GDM1 (cell line): ENCODE measurements at regions not wholly inside any gene's neighbourhood (a gene's known extent, or its start where the extent isn't known, plus 50 kb on each side); places are given as distances from the start of the nearest gene placed in this dataset.

ENCODE experiments used
- DNase-seq: peaks from one replicate; lab custom pipeline; 2025; lab: John Stamatoyannopoulos, UW

DNA sequence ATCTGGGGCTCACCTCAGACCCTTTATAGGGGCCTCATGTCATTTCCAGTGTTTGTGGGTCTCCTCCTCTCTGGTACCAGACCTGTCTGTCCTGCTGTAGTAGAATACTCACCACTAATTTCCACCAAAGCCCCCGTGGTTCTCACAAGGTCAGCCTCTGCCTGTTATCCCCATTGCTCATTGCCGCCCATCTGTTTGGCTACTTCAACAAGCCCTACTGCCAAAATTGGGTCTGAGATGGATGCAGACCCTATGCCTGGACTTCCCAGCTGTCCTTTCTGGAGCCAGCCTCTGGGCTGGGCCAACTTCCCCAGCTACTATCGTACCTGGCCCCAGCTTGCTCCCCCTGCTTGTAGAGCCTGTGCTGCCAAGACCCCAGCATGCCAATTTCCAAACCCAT is 152.1 kb upstream of the ISX start:
- no peak for DNase-seq

DNA sequence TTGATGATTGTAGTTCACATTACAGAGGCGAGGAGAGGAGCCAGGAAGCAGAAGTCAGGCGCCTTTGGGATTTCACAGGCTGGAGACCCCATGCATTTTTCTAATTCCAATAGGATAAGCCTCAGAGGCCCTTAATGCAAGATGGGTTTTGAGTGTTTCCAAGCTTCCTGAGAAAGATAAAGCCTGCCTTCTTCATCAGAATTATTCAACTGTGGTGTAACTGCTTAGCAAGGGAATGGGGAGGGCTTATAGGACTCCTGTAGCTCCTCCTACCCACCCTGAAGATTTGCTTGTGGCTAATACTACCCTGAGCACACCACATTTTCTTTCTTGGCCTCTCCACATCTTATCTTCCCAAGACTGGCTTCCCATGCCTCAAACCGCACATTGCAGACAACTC is 151.1 kb upstream of the ISX start:
- DNase-seq: no peak

DNA sequence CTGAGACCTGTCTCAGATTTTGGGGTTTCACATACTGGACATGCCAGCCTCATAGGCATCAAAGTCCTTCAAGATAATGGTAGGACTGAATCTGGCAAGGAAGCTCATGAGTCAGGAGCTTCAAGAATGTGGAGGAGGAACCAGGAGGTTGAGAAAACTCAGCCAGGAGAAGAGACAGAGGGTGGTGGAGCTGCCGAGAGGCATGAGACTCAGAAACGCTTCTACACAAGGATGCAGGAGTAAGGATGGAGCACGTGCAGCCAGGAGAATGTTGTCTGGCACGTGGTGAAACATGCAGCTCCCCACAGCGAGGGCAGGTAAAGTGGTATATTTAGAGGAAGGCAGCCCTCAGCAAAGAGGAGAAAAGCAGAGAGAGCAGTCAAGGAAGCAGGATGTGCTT is 148.7 kb upstream of the ISX start:
- DNase-seq: no peak

DNA sequence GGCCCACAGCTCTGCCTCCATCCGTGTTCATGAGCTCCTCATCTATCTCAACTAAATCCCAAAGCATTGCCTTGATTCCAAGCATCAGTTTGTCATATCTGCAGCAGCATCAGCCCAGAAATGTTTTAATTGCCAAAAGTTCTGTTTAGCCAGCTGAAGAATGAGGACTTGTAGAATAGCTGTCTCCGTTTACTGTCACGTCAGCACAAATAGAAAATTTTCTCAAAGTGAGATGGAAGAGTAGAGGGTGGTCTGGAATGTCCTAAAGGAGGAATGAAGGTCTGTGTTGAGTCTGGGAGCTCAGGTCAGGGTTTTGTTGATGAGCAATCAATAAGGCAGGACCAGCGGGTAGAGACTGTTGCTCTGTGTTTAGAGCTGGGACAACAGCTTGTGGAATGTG is 134.9 kb upstream of the ISX start:
- no peak for DNase-seq

DNA sequence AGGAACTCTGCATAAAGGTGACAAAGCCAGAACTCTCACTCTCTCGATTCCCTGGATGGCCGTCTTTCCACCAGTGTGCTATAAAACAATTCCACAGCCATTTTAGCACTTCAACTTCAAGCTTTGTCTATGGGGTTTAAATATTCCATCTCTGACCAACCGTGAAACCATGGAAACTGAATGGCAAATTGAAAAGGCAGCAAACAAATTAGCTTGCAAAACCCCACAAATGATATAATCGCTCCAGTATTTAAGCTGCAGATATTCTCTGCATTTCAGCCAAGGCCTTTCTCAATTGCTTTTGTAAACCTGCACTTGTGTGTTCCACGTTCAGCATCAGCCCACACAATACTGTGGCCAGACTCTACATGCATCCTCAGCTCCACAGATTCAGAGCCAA is 131.7 kb upstream of the ISX start:
- no peak for DNase-seq

DNA sequence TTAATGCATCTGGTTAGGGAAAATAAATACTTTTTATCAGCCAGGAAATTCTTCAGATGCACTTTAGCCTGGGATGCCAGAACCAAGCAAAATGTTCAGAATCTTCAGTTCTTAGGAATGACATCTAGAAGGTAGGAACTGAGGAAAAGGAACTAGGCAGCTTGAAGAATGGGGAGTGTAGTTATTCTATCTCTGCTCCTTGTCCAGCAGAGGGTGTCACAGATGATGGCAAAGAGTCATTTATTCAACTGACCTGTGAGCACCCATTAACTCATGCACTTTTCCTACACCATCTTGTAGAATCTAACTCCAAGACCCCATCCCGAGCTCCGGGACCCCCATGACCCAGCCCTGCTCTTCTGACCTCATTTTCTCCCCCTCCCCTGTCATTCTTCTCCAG is 122.1 kb upstream of the ISX start:
- DNase-seq: no peak

DNA sequence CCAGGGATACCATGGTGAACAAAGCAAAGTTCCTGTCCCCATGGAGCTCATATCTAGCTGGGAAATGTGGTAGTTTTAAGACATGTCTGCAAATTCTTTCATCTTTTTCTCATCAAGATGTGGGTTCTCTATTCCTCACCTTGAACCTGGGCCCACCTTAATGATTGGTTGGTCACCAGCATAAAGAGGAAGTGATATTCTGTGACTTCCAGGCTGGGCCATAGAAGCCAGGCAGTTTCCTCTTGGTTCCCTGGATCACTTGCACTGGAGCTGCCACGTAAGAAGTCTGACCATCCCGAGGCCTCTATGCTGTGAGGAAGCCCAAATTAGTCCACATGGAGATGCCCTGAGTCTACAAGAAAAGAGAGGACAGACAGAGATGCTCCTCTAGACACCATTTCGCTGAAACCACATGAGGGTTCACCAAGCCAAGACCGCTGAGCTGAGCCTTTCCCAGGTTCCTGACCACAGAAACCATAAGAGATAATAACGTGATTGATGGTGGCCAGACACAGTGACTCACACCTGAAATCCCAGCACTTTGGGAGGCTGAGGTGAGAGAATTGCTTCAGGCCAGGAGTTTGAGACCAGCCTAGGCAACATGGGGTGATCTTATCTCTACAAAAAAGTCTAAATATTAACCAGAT is 119.5 kb upstream of the ISX start:
- no peak for DNase-seq

DNA sequence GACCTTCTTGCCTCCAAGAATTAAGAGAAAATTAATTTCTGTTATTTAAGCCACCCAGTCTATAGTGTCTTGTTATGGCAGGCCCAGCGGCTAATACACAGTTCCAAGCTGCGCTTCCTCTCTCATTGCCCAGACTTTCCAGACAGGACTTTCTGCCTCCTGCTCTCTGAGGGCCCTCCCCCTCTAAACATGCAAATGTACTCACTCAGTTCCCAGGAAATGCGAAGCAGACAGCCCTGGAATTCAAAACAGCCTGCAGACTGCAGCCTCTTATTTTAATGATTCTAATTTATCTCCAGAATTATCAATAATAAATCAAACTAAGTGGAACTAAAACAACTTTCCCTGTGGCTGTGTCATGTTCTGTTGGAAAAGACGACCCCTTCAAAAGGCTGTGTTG is 115.5 kb upstream of the ISX start:
- no peak for DNase-seq

DNA sequence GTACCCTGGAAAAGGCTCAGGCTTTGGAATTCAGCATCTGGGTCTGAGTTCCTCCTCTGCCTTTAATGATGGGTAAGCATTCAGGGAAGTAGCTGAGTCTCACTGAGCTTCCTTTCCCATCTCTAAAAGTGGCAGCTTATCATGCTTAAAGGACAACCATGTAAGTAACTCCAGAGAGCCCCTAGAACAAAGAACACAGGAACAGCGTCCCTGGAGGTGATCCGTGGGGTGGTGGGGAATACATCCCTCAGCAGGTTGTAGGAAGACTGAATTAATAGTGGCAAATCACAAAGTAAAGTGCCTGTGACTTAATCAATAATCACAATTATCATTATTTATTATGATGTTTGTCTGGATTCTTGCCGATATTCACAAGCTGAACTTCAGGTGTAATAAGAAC is 114.7 kb upstream of the ISX start:
- no peak for DNase-seq

DNA sequence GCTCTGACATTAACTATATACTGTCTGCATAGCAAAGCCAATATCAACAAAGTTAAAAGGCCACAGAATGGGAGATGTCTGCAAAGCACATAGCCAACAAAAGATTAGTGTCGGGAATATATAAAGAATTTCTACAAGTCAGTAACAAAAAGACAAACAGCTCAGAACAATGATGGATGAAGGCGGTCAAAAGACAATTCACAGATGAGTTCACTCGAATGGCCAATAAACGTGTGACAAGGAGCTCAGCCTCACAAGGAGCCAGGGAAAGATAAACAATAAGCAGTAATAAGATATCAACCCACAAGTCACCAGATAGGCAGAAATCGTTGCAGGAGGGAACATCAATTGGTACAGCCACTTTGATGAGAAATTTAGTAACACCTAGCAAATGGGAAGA is 106.0 kb upstream of the ISX start:
- DNase-seq: no peak

DNA sequence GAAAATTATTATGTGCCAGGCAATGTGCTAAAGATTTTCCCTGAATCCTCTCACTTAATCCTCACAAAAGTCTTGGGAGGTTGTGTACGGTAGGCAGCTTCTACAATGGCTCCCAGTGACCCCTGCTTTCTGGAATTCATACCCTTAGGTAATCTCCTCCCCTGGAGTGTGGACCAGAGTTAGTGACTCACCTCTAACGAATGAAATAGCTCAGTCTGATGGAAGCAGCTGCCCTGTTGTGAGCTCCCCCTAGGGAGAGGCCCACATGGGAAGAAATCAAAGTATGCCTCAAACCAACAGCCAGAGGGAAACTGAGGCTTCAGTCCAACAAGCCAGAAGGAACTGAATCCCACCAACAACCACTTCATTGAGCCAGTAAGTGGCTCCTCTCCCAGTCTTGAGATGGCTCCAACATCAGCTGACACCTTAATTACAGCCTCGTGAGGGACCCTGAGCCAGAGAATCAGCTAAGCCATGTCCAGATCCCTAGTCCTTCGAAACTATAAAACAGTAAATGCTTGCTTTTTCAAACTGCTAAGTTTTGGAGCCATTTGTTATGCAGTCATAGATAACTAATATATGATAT is 98.9 kb upstream of the ISX start:
- no peak for DNase-seq

DNA sequence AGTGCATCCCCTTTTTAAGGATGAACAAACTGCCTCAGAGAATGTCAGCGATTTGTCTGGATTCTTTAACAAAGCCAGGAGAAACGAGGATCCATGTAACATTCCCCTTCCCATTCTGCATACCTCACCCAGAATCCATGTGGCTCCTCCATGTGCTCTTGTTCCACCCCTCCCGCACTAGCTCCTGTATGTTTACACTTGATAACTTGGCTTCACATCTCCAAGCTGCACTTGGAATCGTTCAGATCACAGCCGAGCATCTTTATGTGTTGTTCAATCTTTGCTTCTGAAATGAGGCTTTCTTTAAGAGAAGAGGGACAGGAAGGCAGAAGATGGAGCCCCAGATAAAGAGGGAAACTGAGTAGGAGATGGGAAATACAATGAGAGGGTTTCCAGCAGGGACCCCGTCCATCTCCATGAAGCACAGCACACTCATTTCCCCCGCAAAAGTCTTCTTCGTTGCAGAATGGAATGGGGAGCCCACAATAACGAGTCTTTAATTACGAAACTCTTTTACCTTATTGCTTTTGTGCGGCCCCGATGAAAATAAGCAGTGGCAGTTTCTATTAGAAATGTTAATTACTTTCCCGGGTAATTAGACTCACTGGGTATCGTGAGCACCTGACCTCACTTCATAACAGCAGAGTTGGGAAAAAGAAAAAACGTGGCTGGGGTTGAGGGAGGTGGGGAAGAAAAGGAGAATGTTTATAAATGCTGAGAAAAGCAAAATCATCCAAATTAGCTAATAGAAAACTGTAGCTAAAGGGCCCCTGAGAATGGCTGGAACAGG is 96.8 kb upstream of the ISX start:
- DNase-seq: no peak

DNA sequence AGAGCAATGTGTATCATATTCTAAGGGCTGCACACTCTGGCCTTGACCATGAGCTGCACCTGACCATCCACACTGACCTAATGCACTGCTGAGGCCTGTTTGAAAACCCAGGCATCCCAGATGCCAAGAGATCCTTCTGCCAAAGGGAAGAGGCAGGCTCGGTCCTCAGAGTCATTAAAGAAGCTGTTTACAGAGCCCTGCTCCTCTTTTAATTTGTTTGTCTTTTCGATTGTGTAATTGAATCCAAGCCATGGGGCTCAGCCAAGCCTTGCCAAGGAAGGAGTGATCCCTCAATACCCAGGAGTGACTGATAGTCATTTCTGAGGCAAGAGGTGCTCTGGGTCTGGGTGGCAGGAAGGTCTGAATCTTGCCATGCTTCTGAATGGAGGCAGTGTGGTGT is 94.5 kb upstream of the ISX start:
- no peak for DNase-seq

DNA sequence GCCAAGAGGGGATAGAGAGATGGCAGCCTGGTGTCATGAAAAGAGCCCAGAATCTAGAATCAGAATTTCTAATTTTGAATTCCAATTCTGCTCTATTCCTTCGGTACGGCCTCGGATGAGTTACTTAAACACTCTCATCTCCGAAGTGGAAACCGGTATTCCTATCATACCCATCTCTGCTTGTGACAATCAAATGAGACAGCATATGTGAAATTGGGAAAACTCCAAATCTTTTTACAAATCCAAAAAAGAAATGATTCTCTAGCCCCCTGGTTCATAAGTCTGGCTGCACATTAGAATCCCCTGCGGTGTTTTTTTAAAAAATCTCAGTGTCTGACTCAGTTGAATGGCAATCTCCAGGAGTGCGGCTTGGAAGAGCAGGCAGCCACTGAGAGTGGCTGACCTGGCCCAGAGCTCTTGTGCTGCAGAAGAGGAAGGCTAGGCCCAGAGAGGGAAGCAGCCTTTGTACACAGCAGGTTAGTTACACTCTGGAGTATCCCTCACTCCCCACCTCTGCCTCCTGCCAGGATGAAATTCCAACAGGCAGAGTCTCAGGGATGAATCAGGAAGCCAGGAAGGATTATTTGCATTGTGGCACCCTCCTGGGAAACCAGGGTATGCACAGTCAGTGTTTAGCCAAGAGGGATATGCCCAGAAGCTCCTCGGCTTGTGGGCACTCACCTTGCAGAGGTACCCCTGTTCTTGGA is 93.6 kb upstream of the ISX start:
- DNase-seq: no peak

DNA sequence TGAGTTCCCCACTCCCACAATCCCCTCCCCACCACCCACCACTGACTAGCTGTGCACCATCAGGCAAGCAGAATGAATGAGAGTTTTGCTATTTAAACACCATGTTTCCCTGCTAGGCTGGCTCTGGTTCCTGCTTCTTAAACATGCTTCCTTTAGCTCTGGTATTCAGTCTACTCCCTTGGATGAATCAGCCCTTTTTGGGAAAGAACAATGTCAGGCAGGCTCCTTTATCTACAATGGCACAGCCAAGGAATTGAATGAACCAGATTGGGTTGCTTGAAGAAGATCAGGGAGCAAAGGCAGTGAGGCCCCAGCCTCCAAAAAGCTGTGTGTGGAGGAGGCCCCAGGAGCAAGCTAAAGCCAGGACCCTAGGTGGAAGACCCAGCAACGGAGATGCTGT is 92.9 kb upstream of the ISX start:
- no peak for DNase-seq

DNA sequence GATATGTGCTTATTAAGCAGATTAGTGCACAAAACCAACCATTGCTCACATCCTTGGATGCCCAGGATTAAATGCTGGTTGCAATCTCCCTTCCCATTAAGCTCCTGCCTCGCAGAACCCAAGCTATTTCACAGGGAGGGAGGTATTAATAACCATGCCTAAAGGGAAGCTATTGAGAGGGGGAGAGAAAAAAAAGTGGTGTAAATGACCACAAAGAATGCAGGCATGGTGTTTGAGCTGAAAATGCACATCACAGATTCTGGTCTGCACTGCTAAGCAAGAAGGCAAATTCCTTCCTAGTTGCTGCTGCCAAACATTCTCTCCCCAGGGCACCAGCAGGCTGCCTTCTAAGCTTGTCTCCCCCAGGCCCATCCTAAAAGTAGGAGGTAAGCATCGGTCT is 92.0 kb upstream of the ISX start:
- no peak for DNase-seq

DNA sequence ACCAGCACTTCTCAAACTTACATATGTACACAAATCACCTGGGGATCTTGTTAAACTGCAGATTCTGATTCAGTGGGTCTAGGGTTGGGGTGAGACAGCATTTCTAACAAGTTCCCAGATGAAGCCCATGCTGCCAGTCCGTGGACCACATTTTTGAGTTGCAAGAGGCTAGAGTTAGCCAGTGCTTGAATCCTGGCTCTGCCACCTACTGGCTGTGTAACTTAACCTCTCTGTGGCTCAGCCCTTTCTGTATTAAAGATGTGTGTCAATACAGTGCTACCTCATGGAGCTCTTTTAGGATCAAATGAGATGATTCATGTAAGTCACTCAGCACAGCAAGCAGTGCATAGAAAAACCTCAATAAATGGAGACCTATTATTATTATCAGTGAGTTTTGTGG is 90.2 kb upstream of the ISX start:
- no peak for DNase-seq

DNA sequence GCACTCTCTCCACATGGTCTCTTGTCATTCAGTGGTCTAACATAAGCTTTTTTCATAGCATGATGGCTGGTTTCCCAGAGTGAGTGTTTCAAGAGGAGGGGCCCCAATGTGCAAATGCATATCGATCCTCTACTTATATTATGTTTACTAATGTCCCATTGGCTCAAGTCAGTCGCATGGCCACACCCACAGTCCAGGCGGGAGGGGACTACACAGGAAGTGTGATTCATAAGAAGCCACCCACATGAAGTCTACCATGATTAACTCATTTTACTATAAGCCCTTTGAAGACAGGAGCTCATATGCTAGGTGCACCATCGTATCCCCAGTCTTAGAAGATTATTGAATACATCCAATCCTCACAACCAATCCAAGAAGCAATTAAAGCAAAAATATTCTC is 89.5 kb upstream of the ISX start:
- DNase-seq: no peak

DNA sequence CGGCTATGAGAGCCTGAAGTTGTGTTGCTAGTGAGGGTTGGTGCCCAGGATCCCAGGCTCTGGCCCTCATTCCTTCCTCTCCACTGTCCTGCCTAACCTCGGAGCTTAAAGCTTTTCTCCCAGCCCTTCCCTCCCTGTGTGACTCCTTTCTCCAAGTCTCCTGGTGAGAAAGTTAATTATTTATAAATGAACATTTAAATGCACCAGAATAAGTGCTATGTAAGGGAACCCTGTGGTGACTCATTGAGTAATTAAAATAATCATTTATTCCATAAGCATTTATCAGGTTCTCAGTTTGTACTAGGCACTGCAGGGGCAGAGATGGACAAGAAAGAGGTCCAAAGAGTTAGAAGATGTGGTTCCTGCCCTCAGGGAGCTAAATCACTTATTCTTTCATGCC is 89.1 kb upstream of the ISX start:
- DNase-seq: no peak

DNA sequence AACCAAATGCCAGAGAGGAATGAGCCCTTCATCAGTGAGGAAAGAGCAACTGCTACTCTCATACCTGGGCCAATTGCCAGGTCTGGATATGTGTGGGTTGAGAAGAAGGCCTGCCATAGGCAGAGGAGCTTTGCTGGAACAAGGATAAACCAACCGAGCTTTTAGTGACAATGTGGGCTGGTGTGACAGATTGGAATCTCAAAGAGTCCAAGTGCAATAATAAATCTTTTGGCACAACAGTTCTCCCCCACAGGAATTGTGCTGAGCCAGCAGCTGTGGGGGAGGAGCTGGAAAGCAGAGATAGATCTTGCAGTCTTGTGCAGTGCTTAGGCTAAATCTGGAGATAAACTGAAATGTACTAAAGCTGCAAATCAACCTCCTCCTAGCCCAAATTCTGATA is 79.4 kb upstream of the ISX start:
- DNase-seq: no peak

DNA sequence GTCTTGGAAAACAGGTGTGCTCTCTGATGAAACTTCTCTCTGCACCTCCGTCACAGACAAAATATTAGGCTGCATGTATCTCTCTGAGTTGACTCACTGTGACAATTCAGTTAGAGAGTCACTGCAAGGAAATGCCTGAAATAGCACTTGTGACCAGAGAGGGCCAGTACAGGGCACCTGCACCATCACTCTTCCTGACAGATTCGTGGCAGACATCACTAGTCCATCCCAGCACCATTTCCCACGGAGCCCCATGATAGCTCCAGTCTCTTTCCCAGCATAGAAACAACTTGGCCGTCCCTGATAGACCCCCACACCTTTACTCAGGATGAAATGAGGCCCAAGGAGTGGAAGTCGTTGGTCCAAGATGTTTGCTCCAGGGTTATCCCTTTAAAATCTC is 73.3 kb upstream of the ISX start:
- DNase-seq: no peak

DNA sequence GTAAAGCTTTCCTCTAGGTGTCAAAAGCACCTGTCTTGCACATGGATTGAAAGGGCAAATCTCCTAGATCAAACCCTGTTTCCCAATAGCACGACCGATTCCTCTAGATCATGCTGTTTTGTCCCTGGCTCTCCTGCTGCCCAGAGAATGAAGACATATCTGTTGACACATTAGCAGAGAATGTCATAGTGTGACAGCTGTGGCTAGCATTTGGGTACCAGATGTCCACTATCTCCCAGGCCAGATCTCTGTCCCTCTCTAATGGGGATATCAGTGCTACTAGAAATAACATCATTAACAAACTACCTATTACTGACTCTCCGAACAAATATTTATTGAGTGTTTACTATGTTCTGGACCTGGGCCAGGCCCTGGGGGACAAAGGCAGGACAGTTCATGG is 72.4 kb upstream of the ISX start:
- DNase-seq: no peak

DNA sequence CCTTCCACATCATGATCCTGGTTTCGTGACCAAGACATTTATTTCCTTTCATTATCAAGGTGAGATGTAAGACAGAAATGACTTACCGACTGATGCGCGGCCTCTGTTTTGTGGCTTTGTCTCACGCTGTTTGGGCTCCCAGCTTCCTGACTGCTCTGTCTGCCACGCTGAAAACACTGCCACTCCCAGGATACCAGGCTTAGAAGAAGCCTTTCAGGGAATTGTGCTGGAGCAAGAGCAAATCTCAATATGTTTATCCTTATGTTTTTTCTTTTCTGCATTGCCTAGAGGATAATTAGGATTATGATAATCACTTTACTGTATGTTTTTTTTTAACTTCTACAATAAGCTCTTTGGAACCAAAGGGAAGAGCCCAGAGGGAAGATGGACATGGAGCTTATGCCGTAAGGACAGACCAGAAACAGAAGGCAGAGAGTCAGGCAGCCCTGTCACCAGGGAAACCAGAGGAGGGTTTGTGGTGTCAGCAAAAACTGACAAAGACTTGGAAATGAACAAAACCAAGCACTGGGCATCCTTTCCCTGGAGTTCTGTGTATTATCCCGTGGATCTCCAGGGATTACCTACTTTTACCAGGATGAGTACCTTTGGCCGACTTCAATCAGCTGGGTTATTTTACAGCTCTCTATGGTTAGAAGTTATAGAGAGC is 68.2 kb upstream of the ISX start:
- DNase-seq: no peak
